HepG2 (cell line): ENCODE measurements at regions not wholly inside any gene's neighbourhood (a gene's known extent, or its start where the extent isn't known, plus 50 kb on each side); places are given as distances from the start of the nearest gene placed in this dataset.

Experiments
- ATAC-seq: fragments of 200-7000 bp; cut with Tn5 transposase; 3 replicates; pipeline ENCODE4 v1.9.1; 2020; ENCODE audit warnings: mild to moderate bottlenecking, moderate library complexity
- BruUV-seq: library from RNA; stranded (reverse); fragments of 400-500 nt; replicated peaks from 2 replicates; lab custom pipeline; 2021; lab: Mats Ljungman, UMichigan
- CTCF ChIA-PET: fragments of 300-600 bp; formaldehyde crosslinking; extraction: SDS; loops from one replicate; lab custom pipeline; 2021; ENCODE audit warnings: low total read pairs, inconsistent platforms, low intra/inter-chr PET ratio; lab: Yijun Ruan, JAX
- POLR2A ChIA-PET: fragments of 350-600 bp; sonication (Branson Sonifier 250); formaldehyde crosslinking; loops from one replicate; lab custom pipeline; 2020; ENCODE audit warnings: antibody characterized with exemption, inconsistent platforms; lab: Yijun Ruan, JAX
- DNase-seq: peaks from one replicate; pipeline ENCODE4 v3.0.0-alpha.2; 2015; ENCODE audit warnings: low spot score
- FAIRE-seq: peaks from 3 replicates; lab custom pipeline; 2011; peaks lifted over from hg19 to GRCh38; lab: Jason Lieb, UNC
- H2AFZ ChIP-seq: one replicate; pipeline ENCODE4 v1.6.1; 2011; ENCODE audit warnings: low read length, inconsistent platforms
- H3K27ac ChIP-seq: fragments of 300-600 bp; 3 replicates; pipeline ENCODE4 v1.8.0; 2011; ENCODE audit warnings: mixed run types, mild to moderate bottlenecking, mixed read lengths, low read length, inconsistent platforms; ENCODE audit not compliant: insufficient read depth; ENCODE audit errors: extremely low read length
- H3K27me3 ChIP-seq, 2 experiments: fragments of 200-600 bp in 1 of 2; 2 replicates in 1 of 2; 3 replicates in 1 of 2; pipeline versions ENCODE4 v1.6.0 to v1.8.0; 2011; ENCODE audit warnings: low read length in 2 of 2, mild to moderate bottlenecking in 2 of 2, moderate library complexity in 2 of 2, inconsistent platforms in 1 of 2; ENCODE audit not compliant: insufficient read depth in 2 of 2, control insufficient read depth in 1 of 2
- H3K36me3 ChIP-seq, 2 experiments: fragments of 200-600 bp in 1 of 2; replicated peaks in 1 of 2; 2 replicates in 1 of 2; 3 replicates in 1 of 2; pipeline versions ENCODE4 v1.5.1 to v1.8.0; 2011; ENCODE audit warnings: low read length in 2 of 2, inconsistent platforms in 1 of 2; ENCODE audit not compliant: insufficient read depth in 2 of 2, control insufficient read depth in 1 of 2
- H3K4me1 ChIP-seq: 2 replicates; pipeline ENCODE4 v1.5.1; 2012; ENCODE audit warnings: low read length, inconsistent platforms; ENCODE audit not compliant: insufficient read depth
- H3K4me2 ChIP-seq: 2 replicates; pipeline ENCODE4 v1.6.0; 2011; ENCODE audit warnings: low read depth, low read length, inconsistent platforms
- H3K4me3 ChIP-seq, 3 experiments: fragments of 200-600 bp in 1 of 3; sonication (generic), shearing (Covaris generic) in 1 of 3; replicated peaks in 1 of 3; 2 replicates each; pipeline ENCODE4 v1.5.1; 2011 to 2016; ENCODE audit warnings: low read length in 3 of 3, inconsistent platforms in 2 of 3, low read depth in 2 of 3, mild to moderate bottlenecking in 2 of 3, control low read depth in 1 of 3, mixed read lengths in 1 of 3; ENCODE audit not compliant: insufficient read depth in 1 of 3
- H3K79me2 ChIP-seq: one replicate; pipeline ENCODE4 v1.6.1; 2011; ENCODE audit warnings: low read length, inconsistent platforms; ENCODE audit not compliant: insufficient read depth
- H3K9ac ChIP-seq: 2 replicates; pipeline ENCODE4 v1.6.0; 2011; ENCODE audit warnings: mild to moderate bottlenecking, low read depth, low read length, inconsistent platforms; ENCODE audit not compliant: insufficient read depth
- H3K9me3 ChIP-seq: 2 replicates; pipeline ENCODE4 v1.5.1; 2012; ENCODE audit warnings: mild to moderate bottlenecking, low read length
- H4K20me1 ChIP-seq: 2 replicates; pipeline ENCODE4 v1.6.0; 2011; ENCODE audit warnings: inconsistent platforms, mild to moderate bottlenecking, low read length, moderate library complexity; ENCODE audit not compliant: insufficient read depth
- GATAD2A ChIP-seq: IDR thresholded peaks from 2 replicates; pipeline ENCODE4 v1.6.1; 2016
- KDM1A ChIP-seq: IDR thresholded peaks from 2 replicates; pipeline ENCODE4 v1.6.1; 2016; ENCODE audit warnings: missing compliant biosample characterization
- MXD4 ChIP-seq: IDR thresholded peaks from 2 replicates; pipeline ENCODE4 v1.6.1; 2016; ENCODE audit warnings: mild to moderate bottlenecking, missing biosample characterization, missing genetic modification reagents
- PHF8 ChIP-seq: sonication (generic); formaldehyde crosslinking; IDR thresholded peaks from 2 replicates; pipeline ENCODE4 v1.5.0; 2020; ENCODE audit warnings: missing genetic modification reagents
- PPARG ChIP-seq: conservative IDR thresholded peaks from 2 replicates; pipeline ENCODE4 v1.6.1; 2016; ENCODE audit warnings: missing biosample characterization, missing genetic modification reagents
- RELA ChIP-seq: sonication (generic); formaldehyde crosslinking; IDR thresholded peaks from 2 replicates; pipeline ENCODE4 v1.4.0; 2020; ENCODE audit warnings: missing genetic modification reagents
- ZNF124 ChIP-seq: sonication (generic); formaldehyde crosslinking; IDR thresholded peaks from 2 replicates; pipeline ENCODE4 v1.4.0; 2020; ENCODE audit warnings: missing genetic modification reagents
- ZNF556 ChIP-seq: sonication (generic); formaldehyde crosslinking; IDR thresholded peaks from 2 replicates; pipeline ENCODE4 v1.4.0; 2020; ENCODE audit warnings: mild to moderate bottlenecking, missing genetic modification reagents, borderline replicate concordance
- ZNF577 ChIP-seq: sonication (generic); formaldehyde crosslinking; IDR thresholded peaks from 2 replicates; pipeline ENCODE4 v1.4.0; 2020; ENCODE audit warnings: mild to moderate bottlenecking, low read depth, missing genetic modification reagents, borderline replicate concordance
- WGBS: methylation state at CpG from one replicate; pipeline ENCODE4 v1.1.6; 2017; ENCODE audit warnings: low lambda C conversion rate; 5-methylcytosine and 5-hydroxymethylcytosine counted together
- in situ Hi-C: cut with HindIII; loops from 2 replicates; pipeline ENCODE4 v1.10.0; 2017; ENCODE audit warnings: low pct_unique_long_range_greater_than_20kb; ENCODE audit not compliant: extremely low pct_ligation_motif_present
- intact Hi-C: fragments of 100-400 bp; cut with micrococcal nuclease; formaldehyde crosslinking; loops from one replicate; pipeline ENCODE4 v1.10.0; 2022; ENCODE audit not compliant: unreplicated experiment
- TF ChIP-seq, protein P1 (sequence below): sonication (generic); formaldehyde crosslinking; IDR thresholded peaks from 2 replicates; pipeline ENCODE4 v1.5.0; 2020; ENCODE audit warnings: missing genetic modification reagents
- TF ChIP-seq, protein P2 (sequence below): sonication (generic); formaldehyde crosslinking; conservative IDR thresholded peaks from 2 replicates; pipeline ENCODE4 v1.8.0; 2022; ENCODE audit warnings: missing genetic modification reagents

DNA sequence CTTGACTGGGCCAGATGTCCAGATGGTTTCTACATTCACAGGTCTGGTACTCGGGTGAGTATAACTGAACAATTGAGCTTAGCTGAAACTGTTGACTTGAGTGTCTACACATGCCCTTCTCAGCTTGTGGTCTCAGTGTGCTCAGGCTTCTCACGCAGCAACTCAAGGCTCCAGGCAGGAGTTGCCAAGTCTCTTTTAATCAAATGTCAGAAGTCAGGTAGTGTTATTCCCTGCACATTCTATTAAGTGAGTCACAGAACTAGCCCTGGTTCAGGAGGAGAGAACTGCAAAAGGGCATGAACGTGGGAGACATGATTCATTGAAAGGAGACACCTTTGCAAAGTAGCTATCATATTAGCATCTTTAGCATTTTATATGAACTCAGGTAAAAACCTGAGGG is 199.3 kb upstream of the ACTBL2 start:
- no peak overlapping the region for H3K27ac ChIP-seq
- ATAC-seq = no peak
- H3K9me3 ChIP-seq = no peaks in the 10 kb centered on the region
- POLR2A ChIA-PET = interaction anchor here (1.0 kb wide), 1 partner anchor 31 kb away, joined by 3 read pairs; no protein-coding TSS in a partner anchor
- 42% methylated on average over 3 of the region's 3 CpGs for WGBS
- TF ChIP-seq, protein P1, sequence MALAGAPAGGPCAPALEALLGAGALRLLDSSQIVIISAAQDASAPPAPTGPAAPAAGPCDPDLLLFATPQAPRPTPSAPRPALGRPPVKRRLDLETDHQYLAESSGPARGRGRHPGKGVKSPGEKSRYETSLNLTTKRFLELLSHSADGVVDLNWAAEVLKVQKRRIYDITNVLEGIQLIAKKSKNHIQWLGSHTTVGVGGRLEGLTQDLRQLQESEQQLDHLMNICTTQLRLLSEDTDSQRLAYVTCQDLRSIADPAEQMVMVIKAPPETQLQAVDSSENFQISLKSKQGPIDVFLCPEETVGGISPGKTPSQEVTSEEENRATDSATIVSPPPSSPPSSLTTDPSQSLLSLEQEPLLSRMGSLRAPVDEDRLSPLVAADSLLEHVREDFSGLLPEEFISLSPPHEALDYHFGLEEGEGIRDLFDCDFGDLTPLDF (CRISPR knock-in tag) = no peak
- no peak for TF ChIP-seq GATAD2A (CRISPR knock-in tag)
- TF ChIP-seq, protein P2, sequence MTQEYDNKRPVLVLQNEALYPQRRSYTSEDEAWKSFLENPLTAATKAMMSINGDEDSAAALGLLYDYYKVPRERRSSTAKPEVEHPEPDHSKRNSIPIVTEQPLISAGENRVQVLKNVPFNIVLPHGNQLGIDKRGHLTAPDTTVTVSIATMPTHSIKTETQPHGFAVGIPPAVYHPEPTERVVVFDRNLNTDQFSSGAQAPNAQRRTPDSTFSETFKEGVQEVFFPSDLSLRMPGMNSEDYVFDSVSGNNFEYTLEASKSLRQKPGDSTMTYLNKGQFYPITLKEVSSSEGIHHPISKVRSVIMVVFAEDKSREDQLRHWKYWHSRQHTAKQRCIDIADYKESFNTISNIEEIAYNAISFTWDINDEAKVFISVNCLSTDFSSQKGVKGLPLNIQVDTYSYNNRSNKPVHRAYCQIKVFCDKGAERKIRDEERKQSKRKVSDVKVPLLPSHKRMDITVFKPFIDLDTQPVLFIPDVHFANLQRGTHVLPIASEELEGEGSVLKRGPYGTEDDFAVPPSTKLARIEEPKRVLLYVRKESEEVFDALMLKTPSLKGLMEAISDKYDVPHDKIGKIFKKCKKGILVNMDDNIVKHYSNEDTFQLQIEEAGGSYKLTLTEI = no peak
- TF ChIP-seq PHF8 (CRISPR knock-in tag) = no peak
- no peak for TF ChIP-seq MXD4
- no peak for TF ChIP-seq RELA
- no peak overlapping the region for H2AFZ ChIP-seq
- H3K79me2 ChIP-seq = no peaks in the 10 kb centered on the region
- H3K27me3 ChIP-seq = no peaks in the 10 kb centered on the region
- H3K4me2 ChIP-seq = no peak overlapping the region
- H3K4me3 ChIP-seq = no peak overlapping the region
- H3K4me1 ChIP-seq = peaks cover 3% of the 10 kb centered on the region
- BruUV-seq = no TSS peak
- DNase-seq = no peak
- CTCF ChIA-PET = no interaction called here
- intact Hi-C loops = no loop called here
- no peaks in the 10 kb centered on the region for H3K36me3 ChIP-seq
- no peak overlapping the region for H3K9ac ChIP-seq
- in situ Hi-C loops = no loop called here
- H4K20me1 ChIP-seq = no peaks in the 10 kb centered on the region
- FAIRE-seq = no peak

DNA sequence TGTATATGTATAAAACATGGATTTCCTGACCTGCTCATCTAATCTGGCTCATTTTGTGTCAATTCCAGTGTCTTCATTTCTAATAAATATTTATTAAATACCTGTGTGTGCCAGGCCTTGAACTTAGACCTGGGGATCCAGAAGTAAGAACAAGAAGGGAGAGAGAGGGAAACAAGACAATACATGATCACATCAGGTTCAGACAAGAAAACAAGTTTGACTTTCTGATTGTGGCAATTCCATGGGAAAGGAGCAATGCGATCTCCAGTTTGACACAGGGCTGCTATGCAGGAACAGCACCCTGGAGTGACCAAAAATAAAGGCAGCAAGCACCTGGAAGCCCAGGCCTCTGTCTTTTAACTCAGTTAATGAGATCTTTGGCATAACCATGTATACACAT is 198.1 kb upstream of the ACTBL2 start:
- Histone ChIP-seq H3K4me2 (no peak overlapping the region), H3K79me2 (no peaks in the 10 kb centered on the region), H3K27me3 (no peaks in the 10 kb centered on the region), H3K4me3 (no peak overlapping the region), H3K4me1 (peaks cover 15% of the 10 kb centered on the region), H3K9me3 (no peaks in the 10 kb centered on the region), H3K27ac (no peak overlapping the region), H4K20me1 (no peaks in the 10 kb centered on the region), H3K9ac (no peak overlapping the region), H2AFZ (no peak overlapping the region)
- ATAC-seq = no peak
- FAIRE-seq = no peak
- in situ Hi-C loops = no loop called here
- WGBS = 63% methylated on average over 1 of the region's 1 CpG
- ChIA-PET POLR2A (no interaction called here), CTCF (no interaction called here)
- intact Hi-C loops = no loop called here
- no peak for DNase-seq
- no TSS peak for BruUV-seq
- TF ChIP-seq ZNF556 (no peak), ZNF124 (CRISPR knock-in tag) (no peak), PPARG (no peak), ZNF577 (CRISPR knock-in tag) (no peak), KDM1A (CRISPR knock-in tag) (no peak)
- TF ChIP-seq, all 625 proteins: peak for 0
- H3K36me3 ChIP-seq = no peaks in the 10 kb centered on the region
